HG02938 (cell line): ENCODE measurements at regions not wholly inside any gene's neighbourhood (a gene's known extent, or its start where the extent isn't known, plus 50 kb on each side); places are given as distances from the start of the nearest gene placed in this dataset.
"Not testable (repeated sequence)": the region's sequence is repeated elsewhere in the genome, so short reads cannot be mapped to it uniquely, and the experiment has no call there.

Source experiments
- ATAC-seq: cut with Tn5 transposase; IDR thresholded peaks from one replicate; pipeline ENCODE4 v1.9.1; 2021; ENCODE audit warnings: mild to moderate bottlenecking, moderate library complexity; ENCODE audit not compliant: unreplicated experiment

DNA sequence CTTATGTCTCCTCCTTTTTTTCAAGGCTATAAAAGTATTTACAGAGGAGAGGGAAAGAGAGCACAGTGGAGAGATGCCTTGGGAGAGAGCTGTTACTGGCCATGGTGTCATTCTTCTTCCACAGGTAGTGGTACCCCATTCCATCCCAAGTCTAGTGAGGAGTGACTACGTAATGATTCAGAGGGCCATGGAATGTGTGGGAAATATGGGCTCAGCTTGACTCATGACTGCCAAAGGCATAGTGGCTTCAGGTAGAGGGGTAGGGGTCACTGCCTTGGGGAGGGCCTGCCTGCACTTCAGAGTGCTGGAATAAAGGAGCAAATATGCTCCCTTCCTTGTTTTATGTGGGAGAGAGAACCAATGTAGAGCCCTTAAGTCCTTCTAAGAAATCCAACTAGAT is 620.6 kb downstream of the IRS1 start:
- no peak for ATAC-seq

DNA sequence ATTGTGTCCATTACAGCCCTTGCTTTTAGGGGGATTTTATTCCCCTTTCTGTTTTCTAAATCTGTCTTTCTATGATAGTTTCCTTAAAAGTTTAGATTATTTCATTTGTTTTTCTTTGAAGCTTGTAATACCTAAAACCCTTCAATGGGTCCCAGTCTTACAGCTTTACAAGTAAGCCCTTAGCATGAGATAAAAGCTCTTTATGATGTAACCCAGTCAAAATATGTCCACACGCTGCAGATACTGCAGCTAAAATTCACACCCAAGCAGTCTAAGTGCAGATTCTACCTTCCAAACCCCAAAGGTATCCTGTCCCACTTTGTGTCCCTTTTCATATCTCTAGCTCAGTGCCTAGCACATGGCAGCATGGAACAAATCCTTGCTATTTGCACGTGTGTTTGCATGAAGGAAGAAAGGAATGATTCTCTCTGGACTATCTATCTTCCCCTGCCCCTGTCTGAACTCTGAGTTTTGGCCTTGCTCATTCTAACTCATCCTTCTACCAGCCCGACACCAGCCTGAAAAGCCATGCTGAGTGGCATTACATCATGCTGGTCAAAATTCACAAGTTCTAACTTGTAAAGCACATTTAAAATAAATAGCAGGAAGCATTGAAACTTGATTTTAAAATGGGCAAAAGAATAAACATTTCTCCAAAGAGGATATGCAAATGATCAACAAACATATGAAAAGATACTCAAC is 623.2 kb downstream of the IRS1 start:
- ATAC-seq: no peak

DNA sequence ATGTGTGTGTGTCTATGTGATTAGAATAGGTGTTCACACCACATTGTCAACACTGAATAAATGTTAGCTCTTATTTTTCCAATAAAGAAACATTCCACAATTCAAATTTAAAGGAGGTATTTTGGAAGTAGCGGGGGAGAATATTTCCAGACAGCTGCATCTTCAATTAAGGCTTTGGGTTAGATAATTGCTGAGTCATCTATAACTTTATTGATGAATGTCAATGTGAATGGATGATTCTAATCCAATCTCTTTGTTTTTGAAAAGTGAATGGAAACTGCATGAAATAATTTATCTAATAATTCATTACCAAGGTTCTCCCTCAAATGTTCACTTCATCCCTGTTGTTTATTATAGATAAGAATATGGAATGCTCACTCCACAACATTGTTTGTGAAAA is 625.2 kb downstream of the IRS1 start:
- no peak for ATAC-seq

DNA sequence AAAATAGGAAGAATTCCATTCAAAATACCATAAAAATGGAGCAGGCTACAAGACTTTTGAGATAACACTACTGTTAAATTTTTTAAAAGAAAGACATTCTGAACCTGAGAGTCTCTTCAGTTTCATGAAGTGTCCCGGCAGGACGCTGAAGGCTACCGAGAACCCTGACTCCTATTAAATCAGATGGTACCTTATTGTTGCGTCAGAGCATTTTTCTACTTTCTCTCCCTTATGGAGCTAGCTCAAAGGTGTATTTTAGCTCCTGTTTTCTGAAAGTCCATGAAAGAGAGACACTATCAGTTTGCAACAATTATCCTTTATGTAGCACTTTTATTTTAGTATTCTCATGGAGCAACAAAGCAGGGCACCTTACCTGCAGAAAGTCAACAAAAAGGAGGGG is 626.7 kb downstream of the IRS1 start:
- ATAC-seq: no peak

DNA sequence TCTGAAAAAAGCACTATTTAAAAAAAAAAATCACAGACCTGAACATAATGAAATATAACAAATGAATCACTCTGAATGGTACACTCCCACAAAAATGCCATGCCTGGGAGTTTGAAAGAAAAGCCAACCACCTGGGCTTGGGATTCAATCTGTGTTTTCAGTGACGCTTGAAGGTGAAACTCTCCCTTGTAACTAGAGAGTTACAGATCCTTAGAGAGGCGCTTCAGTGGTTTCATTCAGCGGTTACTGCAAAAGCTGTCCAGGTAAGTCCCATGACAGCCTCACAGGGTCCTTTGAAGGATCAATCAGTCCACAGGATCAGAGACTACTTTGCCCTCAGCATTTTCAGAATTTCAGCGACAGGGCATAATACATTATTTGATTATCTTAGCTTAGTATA is 627.3 kb downstream of the IRS1 start:
- ATAC-seq: no peak

DNA sequence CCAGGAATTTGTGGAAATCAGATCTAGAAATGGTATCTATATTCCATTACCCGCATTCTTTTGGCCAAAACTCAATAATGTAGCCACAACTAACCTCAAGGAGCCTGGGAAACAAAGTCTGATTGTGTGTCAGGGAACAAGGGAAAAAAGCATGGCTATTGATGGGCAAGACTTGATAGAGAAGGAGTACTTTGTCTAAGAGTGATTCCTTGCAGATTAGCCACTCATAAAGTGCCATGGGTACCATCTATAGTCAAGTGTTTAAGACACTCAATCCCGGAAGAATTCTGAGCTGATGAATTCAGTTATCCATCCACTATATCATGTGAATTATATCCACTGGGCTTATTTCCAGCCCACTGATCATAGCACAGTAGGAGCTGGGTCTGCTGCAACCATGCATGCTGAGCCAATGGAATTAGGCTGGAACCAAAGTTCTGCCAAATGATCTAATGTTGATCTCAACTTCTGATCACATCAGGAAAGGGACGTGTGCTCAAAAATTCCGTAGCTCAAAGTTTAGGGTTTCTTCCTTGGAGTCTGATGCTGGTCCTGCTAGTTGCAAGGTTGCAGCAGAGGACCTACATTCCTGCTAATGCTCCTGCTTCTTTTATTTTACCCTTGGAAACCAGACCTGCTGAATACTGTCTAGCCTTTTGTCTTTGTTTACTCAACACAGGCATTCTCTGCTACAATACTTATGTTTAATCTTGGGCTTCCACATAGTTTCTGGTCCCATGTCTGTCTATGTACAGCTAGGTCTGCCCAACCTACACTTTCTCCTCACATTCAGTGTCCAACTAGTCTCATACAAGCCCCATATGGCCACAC is 629.7 kb downstream of the IRS1 start:
- ATAC-seq: no peak

DNA sequence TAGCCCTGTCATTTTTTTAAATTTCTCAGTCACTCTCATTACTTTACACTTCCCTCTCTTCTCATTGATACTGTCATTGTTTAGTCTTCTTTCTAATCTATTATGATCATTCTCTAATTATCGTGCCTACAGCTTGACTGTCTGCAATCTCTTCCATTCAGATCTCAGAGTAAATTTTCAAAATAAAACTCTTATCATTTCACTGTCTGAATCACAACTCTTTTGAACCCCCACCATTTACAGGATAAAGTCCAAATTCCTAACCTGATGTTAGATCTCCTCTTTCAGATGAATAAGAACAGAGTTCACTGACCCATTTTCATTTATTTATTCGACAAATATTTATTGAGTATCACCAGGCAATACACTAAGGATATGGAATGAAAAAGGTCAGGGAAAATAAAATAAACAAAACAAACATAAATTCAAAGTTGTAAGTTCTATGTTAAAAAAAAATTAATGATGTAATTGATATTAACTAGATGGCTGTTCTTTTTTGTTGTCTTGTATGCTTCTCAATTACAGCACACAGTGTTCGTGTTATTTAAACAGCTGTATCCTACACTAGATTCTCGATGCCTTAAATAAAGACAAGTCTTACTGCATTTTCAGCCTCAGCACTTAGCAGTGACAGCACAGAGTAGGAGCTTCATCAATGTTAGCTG is 631.0 kb downstream of the IRS1 start:
- no peak for ATAC-seq

DNA sequence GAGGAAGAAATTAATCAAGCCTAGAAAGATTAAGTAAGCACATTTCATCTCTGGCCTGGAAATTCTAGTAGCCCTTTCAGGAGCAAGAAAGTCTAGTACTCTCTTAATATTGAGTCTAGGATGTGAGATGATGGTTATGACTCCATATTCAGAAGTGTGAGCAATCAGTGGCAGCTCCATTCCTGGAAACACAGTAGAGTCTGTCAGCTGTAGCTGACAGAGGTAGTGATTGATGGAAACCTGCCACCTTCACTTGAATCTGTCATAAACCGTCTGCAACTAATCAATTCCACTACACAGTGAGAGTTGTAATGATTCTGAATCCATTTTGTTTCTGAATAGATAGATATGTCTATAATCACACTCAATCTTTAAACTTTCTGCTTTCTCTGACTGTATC is 635.1 kb downstream of the IRS1 start:
- ATAC-seq: no peak

DNA sequence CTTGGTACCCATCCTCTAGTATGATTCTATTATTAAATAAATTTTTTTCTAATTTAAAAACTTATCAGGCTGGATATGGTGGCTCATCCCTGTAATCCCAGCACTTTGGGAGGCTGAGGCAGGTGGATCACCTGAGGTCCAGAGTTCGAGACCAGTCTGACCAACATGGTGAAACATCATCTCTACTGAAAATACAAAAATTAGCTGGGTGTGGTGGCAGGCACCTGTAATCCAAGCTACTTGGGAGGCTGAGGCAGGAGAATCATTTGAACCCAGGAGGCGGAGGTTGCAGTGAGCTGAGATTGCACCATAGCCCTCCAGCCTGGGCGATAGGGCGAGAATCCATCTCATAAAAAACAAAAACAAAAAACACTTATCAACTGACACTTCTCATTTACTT is 639.0 kb downstream of the IRS1 start:
- not testable (repeated sequence) for ATAC-seq

DNA sequence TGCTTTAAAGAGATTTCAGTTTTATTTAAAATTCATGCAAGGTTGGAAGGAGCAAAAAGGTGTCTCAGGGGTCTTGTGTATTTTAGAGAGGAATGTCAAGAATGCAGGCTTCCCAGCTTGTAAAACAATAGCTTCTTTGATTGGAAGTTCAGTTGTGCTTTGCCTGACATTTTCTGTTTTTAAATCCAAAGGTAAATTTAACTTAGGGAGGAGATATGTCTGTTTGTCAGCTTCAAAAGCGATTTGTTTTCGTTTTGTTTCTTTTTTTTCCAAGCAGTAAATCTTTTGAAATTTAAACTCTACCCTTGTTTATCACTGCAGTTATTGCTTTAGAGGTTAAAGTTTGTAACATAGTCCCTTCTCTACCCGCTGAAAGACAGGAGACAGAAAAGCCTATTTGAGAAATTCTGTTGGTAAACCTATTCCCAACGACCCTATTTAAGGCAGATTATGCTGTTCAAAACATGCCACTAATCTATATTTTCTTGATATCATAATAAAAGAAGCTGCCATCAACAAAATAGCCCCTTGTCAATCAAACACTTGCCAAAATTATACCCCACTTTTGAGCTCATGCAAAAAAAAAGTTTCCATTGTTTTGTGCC is 639.6 kb downstream of the IRS1 start:
- ATAC-seq: no peak

DNA sequence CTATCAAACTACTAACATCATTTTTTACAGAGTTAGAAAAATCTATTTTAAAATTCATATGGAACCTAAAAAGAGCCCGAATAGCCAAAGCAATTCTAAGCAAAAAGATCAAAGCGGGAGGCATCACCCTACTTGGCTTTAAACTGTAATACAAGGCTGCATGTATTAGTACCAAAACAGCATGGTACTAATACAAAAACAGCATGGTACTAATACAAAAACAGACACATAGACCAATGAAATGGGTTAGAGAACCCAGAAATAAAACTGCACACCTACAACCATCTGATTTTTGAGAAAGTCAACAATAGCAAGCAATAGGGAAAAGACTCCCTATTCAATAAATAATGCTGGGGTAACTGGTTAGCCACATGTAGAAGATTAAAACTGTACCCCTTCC is 640.7 kb downstream of the IRS1 start:
- no peak for ATAC-seq

DNA sequence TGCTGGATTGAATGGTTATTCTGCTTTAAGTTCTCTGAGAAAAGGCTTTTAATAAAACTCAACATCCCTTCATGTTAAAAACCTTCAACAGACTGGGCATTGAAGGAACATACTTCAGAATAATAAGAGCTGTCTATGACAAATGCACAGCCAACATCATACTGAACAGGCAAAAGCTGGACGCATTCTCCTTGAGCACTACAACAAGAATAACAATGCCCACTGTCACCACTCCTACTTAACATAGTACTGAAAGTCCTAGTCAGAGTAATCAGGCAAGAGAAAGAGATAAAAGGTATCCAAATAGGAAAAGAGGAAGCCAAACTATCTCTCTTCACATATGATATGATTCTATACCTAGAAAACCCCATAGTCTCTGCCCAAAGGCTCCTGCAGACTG is 641.4 kb downstream of the IRS1 start:
- no peak for ATAC-seq

DNA sequence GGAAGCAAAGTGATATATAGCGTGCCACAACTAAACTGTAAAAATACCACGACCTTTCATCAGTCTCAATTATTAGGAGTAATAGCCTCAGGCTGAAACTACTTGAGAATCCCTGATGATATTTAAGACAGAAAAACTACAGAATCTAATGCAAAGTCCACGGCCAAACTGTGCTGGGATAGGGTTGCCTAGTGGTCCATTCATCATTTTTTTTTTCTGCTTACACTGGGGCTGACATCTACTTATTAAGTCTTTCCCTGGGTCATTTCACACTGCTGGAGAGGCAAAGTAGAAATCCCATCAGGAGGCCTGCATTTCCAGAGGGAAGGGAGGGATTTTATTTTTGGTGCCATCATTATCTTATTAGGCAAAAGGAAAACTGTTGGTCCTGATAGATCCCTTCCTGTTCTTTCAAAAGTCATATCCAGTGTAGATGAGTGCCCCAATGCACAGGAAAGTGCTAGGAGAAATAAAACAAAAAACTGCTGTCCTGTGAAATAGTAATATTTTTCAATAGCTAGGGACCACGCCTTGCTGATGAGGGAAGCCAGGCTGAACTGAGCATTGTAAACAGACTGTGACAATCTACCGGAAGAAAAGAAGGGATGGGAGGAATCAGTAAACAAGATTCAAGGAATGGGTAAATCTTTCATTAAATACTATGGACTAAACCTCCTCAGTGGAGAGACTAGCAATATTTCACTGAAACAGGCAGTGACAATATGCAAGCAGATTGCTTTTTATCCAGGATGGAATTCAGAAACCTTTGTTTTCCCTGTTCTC is 644.3 kb downstream of the IRS1 start:
- no peak for ATAC-seq

DNA sequence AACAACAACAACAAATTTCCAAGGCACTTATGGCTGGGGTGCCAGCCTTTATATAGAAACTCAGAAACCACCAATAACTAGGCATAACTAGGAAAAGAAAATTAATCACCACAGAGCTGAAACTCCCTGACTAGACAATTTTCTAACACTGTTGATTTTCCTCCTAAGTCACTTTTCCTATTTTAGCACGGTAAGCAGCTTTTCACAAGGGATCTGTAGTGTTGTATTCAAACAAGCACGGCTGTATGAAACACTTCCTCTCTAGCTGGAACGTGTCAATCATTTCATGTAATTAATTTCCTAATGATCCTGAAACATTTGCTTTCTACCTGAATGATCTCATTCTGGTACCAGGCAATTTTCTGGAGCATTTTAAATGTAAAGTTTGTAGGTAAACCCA is 645.0 kb downstream of the IRS1 start:
- no peak for ATAC-seq

DNA sequence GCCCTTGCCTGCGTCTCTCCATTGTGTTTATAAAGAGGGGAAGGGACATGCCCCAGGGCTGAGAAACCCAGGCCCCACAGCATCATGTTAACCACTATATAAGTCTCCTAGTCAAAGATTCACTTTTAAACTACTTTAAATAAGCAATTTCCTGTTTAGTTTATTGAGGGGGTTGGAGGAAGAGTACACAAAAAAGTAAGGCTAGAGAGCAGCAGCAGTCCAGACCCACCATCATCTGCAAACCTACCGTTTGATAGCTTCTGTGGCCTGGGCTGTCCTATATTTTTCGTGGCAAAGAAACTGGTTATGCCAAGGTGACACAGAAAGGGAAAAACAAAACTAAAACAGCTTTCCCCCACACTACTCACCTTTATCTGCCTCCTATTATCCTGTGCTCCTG is 646.1 kb downstream of the IRS1 start:
- no peak for ATAC-seq

DNA sequence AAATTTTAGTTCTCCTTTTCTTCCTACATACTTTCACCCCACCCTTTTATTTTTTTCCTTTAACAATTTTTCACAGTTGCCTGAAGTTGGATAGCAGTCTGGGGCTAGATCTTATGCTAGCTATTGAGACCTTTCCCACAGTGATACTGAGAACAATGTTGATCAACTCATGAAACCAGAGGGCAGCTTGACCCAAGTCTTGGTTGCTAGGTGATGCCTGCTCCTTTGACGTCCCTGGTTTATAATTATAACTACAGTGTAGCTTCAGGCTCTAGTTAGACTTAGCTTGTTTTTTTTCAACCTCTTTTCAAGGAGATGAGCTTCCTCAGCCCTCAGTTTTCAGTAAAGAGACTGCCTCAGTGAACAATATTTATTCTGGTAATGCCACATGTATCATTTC is 648.5 kb downstream of the IRS1 start:
- ATAC-seq: no peak

DNA sequence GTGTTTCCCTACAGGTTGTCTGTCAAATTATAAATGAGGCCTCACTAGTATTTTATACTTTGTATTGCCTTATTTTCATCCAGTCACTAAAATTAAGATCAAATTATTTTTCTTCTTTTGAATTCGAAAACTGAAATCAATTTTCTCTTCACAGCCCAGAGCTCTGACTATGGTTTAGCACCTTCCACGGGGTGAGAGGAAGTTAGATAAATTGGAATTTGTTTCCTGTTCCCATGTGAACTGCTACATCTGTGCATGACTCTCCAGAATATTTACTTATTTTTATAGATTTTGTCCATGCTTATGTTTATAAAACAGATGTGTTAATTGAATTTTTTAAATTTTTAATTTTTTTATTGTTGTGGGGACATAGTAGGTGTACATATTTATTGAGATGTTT is 656.5 kb downstream of the IRS1 start:
- ATAC-seq: no peak

DNA sequence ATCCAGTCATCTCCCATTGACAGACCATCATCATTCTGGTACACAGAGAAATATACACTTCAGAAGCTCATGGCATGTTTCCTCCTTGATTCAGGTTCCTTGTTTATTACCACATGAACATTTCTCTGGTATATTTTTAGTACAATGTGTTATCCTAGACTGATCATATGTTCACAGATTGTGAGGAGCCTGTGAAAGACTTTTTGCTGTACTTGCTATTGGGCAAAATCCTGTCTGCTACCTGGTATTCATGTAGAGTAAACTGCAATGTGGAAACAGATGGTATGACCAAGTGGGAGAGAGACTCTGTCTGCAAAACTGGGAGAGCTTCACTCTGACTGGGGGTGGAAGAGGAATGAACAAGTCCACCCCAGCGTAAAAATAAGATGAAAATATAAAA is 657.2 kb downstream of the IRS1 start:
- no peak for ATAC-seq

DNA sequence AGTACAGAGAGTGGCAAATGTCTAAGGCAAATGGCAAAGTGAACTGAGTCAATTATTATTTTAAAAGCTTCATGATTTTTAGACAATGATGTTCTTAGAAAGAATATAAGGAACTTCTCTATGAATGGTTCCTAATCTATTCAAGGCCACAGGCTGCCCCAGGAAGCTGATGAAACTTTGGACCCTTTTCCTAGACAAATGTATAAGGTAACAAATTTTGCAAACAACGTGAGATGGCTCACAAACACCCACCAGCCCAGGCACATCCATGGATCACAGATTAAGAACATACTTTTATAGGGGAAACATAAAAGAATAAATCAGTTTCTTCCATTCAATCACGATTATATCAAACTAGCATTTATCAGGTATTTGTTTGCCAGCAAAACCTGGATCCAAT is 659.0 kb downstream of the IRS1 start:
- ATAC-seq: no peak

DNA sequence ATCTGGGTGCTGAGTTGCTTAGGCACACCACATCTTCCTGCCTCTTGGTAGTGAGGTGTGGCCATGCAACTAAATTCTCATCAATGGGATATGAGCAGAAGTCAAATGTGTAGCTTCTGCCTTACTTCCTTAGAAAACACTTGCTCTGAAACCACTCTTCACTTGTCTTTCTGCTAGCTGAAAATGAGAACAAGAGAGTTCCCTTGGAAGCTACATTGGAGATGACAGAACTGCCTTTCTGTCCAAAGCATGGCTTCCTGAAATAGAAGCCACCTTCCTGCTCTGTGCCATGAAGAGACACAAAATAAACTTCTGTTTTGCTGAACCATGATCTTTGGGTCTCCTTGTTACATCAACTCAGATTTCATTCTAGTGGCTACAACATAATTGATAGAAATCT is 659.9 kb downstream of the IRS1 start:
- no peak for ATAC-seq
